T-helper 1 cell treated with Interleukin-12 subunit alpha and Interleukin-12 subunit beta and Interleukin-4 antibody, amounts not matched to agents 30 μg/mL and 1 μg/mL, for 36 hours (primary cell): ENCODE measurements at regions not wholly inside any gene's neighbourhood (a gene's known extent, or its start where the extent isn't known, plus 50 kb on each side); places are given as distances from the start of the nearest gene placed in this dataset.
"Not testable (repeated sequence)": the region's sequence is repeated elsewhere in the genome, so short reads cannot be mapped to it uniquely, and the experiment has no call there.

ENCODE experiments used
- H3K27ac Mint-ChIP-seq: one replicate; pipeline ENCODE4 v1.8.0; 2021; ENCODE audit warnings: mild to moderate bottlenecking, mixed read lengths
- H3K27me3 Mint-ChIP-seq: one replicate; pipeline ENCODE4 v1.8.0; 2021; ENCODE audit warnings: low read depth, mixed read lengths
- H3K36me3 Mint-ChIP-seq: one replicate; pipeline ENCODE4 v1.8.0; 2021; ENCODE audit warnings: low read depth, mixed read lengths
- H3K4me1 Mint-ChIP-seq: one replicate; pipeline ENCODE4 v1.8.0; 2021; ENCODE audit warnings: low read depth, mixed read lengths
- H3K4me3 Mint-ChIP-seq: one replicate; pipeline ENCODE4 v1.8.0; 2021; ENCODE audit warnings: mild to moderate bottlenecking, moderate library complexity, mixed read lengths
- H3K9me3 Mint-ChIP-seq: one replicate; pipeline ENCODE4 v1.8.0; 2021; ENCODE audit warnings: mixed read lengths

DNA sequence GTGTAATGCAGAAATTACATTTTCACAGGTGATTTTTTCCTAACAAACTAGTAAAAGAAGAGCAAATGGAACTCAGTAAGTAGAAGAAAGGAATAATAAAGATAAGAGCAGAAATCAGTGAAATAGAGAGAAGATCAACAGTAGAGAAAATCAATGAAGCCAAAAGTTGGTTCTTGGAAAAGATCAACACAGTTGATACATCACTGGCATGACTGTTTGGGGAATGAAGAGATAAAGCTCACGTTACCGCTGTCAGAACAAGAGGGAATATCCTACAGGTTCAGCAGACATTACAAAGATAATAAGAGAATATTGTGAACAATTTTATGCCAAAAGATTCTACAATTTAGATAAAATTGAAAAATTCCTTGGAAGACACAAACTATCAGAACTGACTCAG, 146.4 kb downstream of the ACTR3B start:
- Mint-ChIP-seq H3K4me1 (no peaks in the 10 kb centered on the region), H3K27me3 (no peaks in the 10 kb centered on the region), H3K27ac (no peak overlapping the region), H3K36me3 (no peaks in the 10 kb centered on the region), H3K4me3 (no peak overlapping the region), H3K9me3 (no peaks in the 10 kb centered on the region)

DNA sequence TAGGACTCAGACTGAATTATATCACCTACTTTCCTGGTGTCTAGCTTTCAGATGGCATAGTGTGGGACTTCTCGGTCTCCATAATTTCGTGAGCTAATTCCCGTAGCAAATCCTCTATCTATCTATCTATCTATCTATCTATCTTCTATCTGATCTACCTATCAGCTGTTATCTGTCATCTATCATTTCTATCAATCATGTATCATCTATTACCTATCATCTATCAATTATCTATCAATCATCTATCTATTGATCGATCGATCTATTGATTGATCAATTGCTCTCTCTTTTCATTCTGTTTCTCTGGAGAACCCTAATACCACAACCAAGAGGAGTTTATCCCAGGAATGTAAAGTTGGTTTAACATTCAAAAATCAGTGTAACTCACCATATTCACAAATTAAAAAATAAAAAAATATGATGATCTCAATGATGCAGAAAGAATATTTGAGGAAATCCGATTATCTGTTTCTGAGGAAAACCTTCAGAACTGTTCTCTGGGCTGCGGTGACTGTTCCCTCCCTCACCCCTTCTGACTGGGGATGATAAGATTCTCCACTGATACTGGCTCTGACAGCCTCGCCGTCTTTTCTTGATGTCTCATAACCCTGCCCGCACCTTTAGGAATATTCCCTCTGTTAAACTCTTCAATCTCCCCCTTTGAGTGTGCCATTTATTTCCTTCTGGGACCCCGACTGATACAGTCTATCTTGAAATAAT, 147.7 kb downstream of the ACTR3B start:
- H3K4me3 Mint-ChIP-seq: no peak overlapping the region
- no peaks in the 10 kb centered on the region for H3K27me3 Mint-ChIP-seq
- H3K27ac Mint-ChIP-seq: no peak overlapping the region
- H3K9me3 Mint-ChIP-seq: no peaks in the 10 kb centered on the region
- H3K4me1 Mint-ChIP-seq: no peaks in the 10 kb centered on the region
- no peaks in the 10 kb centered on the region for H3K36me3 Mint-ChIP-seq

DNA sequence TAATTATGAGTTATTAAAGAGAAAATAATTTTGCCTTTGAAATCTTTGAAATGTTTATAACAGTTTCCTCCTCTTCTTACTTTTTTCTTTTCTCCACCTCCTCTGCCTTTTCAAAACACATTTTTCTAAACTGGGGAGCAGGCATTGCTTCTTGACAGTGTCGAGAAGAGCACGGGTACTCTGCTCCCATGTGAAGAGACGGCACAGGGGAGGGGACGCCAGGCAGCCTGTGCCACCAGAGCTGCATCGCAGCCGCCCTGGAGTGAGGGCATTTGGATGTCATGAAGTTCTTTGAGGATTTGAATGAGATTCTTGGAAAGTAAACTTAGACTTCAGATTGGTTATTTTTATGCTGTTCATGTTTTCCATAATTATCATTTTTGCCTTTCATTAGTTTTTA, 149.7 kb downstream of the ACTR3B start:
- Mint-ChIP-seq H3K9me3 (no peaks in the 10 kb centered on the region), H3K36me3 (no peaks in the 10 kb centered on the region), H3K4me3 (no peak overlapping the region), H3K27me3 (no peaks in the 10 kb centered on the region), H3K4me1 (no peaks in the 10 kb centered on the region), H3K27ac (no peak overlapping the region)

DNA sequence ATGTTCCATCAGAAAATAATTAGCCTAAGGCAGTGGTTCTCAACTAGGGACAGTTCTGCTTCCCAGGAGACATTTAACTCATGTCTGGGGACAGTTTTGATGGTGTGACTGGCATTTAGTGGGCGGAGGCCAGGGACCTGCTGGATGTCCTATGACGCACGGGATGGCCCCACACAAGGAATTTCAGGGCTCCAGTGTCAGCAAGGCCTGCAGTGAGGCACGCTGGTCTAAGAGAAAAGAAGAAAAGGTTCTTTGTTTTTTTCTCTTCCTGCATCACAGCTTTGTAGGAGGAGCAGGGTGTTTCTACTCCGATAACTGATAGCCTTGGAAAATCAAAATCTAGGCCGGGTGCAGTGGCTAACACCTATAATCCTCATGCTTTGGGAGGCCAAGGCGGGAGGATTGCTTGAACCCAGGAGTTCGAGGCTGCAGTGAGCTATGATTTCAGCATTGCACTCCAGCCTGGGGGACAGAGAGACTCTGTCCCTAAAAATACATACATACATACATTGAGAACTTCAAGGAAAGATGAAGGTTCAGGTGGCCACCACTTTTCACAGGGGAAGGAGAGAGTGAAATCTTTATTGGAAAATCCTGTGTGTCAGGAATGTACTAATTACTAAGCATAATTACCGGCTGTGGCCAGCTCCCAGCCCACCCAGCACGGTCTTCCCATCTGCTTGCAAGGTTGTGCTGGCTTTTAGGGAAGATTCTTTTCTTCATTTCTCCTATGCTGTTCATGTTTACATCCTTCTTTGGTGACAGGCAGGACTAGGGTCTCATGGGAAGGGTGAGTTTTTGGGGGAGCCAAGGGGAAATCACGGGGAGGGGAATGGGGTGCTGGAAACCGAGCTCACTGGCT, 150.4 kb downstream of the ACTR3B start:
- Mint-ChIP-seq H3K4me1 (no peaks in the 10 kb centered on the region), H3K9me3 (no peaks in the 10 kb centered on the region), H3K36me3 (no peaks in the 10 kb centered on the region), H3K27me3 (no peaks in the 10 kb centered on the region), H3K27ac (no peak overlapping the region), H3K4me3 (no peak overlapping the region)

DNA sequence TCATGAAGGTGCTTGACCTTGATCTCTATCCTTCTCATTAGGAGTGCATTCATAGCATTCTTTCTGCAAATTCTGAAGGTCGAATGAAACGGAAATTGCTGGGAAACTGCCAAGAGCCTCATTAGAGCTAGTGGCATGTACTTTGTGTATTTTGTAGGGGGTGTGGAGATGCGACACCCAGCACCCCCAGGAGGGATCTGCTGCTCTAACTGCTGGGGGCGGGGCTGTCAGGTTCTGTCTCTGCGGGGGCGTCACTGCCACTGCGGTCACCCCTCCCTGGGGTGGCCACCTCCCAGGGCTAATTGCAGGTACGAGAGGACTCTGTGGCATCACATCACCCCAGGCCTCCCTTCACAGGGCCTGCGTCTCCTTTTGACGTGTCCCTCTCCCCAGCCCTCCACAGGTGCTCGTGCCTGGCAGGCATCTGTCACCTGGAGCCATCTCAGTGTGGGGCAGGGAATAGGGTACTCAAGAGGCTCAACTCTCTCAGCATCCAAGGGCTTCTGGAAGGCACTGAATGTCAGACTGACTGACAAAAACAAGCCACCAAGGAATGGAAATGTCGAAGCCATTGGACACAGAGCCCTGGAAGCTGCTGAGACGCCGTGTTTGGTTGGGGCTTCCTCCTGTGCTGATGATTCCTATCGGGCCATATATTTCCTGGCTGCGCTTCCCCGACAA, 151.1 kb downstream of the ACTR3B start:
- Mint-ChIP-seq H3K9me3 (no peaks in the 10 kb centered on the region), H3K27ac (no peak overlapping the region), H3K4me1 (no peaks in the 10 kb centered on the region), H3K4me3 (no peak overlapping the region), H3K27me3 (no peaks in the 10 kb centered on the region), H3K36me3 (no peaks in the 10 kb centered on the region)

DNA sequence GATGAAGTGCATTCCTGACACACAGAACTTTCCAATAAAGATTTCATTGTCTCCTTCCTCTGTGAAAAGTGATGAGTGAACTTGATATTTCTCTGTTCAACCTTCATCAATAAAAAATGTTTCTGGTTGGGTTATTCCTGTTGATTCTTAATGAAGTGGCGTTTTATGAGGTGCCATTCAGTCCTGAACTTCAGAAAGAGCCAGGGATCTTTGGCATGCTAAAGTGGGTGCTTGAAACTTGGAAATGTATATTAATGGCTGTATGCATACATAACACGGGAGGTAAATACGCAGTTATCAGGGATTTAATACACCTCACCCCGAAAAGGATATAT, 151.6 kb downstream of the ACTR3B start:
- H3K9me3 Mint-ChIP-seq: no peaks in the 10 kb centered on the region
- no peaks in the 10 kb centered on the region for H3K4me1 Mint-ChIP-seq
- H3K4me3 Mint-ChIP-seq: no peak overlapping the region
- no peaks in the 10 kb centered on the region for H3K36me3 Mint-ChIP-seq
- H3K27ac Mint-ChIP-seq: no peak overlapping the region
- H3K27me3 Mint-ChIP-seq: no peaks in the 10 kb centered on the region

DNA sequence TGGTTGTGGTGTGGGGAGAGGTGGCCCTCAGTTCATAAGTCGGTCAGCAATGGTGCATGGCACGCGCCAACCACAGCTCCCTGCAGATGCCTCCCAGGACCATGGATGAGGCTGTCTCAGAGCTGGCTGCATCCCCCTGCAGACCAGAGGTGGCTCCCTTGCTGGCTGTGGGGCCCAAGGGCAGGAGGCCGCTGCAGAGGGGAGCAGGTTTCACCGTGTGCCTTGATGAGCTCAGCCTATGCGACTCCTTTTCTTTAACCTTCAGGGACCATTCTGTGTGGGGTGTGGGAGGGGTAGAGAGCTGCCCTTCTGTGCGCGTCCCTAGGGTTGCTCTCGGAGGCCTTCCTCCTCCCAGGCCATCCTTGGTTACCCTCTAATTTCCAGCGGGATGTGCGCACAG, 152.4 kb downstream of the ACTR3B start:
- Mint-ChIP-seq H3K27me3 (no peaks in the 10 kb centered on the region), H3K27ac (no peak overlapping the region), H3K4me1 (no peaks in the 10 kb centered on the region), H3K4me3 (no peak overlapping the region), H3K9me3 (no peaks in the 10 kb centered on the region), H3K36me3 (no peaks in the 10 kb centered on the region)

DNA sequence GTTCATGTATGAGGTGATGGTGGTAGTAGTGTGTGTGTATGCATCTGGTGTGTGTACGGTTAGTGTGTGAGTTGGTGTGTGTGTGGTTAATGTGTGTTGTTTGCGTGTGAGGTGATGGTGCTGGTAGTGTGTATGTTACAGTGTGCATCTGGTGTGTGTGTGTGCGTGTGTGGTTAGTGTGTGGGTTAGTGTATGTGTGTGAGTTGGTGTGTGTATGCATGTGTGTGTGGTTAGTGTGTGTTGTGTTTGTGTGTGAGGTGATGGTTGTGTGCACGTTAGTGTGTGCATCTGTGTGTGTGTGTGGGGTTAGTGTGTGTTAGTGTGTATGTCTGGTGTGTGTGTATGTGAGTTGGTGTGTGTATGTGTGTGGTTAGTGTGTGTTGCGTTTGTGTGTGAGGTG, 153.0 kb downstream of the ACTR3B start:
- H3K27me3 Mint-ChIP-seq: no peaks in the 10 kb centered on the region

DNA sequence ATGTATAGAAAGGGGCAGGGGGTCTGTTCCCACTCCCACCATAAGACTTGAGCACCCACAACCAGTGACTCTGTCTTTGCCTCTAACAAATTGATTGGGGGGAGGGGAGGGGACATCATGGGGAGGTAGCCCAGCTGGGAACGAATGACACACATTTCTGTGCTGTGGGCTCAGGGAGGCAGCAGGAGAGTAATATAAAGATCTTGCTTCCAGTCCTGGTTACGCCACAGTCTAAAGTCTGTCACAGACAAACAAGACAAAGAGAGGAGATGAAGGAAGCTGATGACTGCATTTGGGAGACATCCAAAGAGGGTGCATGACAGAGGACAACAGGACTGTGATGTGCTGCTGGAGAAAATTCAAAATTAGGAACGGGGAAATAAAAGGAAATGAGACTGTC, 153.9 kb downstream of the ACTR3B start:
- no peak overlapping the region for H3K27ac Mint-ChIP-seq
- no peaks in the 10 kb centered on the region for H3K36me3 Mint-ChIP-seq
- H3K9me3 Mint-ChIP-seq: no peaks in the 10 kb centered on the region
- H3K4me1 Mint-ChIP-seq: no peaks in the 10 kb centered on the region
- H3K4me3 Mint-ChIP-seq: no peak overlapping the region
- no peaks in the 10 kb centered on the region for H3K27me3 Mint-ChIP-seq

More for the DNA sequence above, 153.0 kb downstream of the ACTR3B start:
- H3K36me3 Mint-ChIP-seq: no peaks in the 10 kb centered on the region
- no peaks in the 10 kb centered on the region for H3K4me1 Mint-ChIP-seq
- no peak overlapping the region for H3K4me3 Mint-ChIP-seq
- no peak overlapping the region for H3K27ac Mint-ChIP-seq
- H3K9me3 Mint-ChIP-seq: no peaks in the 10 kb centered on the region

DNA sequence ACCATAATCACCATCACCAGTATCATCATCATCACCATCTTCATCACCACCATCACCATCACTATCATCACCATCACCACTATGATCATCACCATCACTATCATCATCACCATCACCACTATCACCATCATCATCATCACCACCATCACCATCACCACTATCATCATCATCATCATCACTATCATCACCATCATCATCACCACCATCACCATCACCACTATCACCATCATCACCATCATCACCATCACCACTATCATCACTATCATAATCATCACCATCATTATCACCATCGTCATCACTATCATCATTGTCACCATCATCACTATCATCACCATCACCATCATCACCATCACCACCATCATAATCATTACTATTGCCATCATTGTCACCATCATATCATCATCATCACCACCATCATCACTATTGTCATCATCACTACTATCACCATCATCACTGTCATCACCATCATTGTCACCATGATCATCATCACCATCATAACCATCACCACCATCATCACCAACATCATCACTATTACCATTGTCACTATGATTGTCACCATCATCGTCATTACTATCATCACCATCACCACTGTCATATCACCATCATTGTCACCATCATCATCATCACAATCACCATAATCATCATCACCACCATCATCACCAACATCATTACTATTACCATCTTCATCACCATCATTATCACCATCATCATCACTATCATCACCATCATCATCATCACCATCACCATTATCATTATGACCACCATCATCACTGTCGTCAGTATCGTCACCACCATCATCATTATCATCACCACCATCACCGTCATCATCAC, 154.7 kb downstream of the ACTR3B start:
- H3K9me3 Mint-ChIP-seq: no peaks in the 10 kb centered on the region
- H3K4me1 Mint-ChIP-seq: no peaks in the 10 kb centered on the region
- no peak overlapping the region for H3K27ac Mint-ChIP-seq
- H3K36me3 Mint-ChIP-seq: no peaks in the 10 kb centered on the region
- no peak overlapping the region for H3K4me3 Mint-ChIP-seq
- H3K27me3 Mint-ChIP-seq: no peaks in the 10 kb centered on the region

DNA sequence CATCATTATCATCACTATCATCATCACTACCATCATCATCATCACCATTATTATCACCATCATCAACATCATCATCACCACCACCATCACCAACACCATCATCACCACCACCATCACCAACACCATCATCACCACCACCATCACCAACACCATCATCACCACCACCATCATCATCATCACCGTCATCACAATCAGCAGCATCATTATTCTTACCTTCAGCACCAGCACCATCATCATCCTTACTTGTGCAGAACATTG, 155.2 kb downstream of the ACTR3B start:
- H3K27me3 Mint-ChIP-seq, H3K4me3 Mint-ChIP-seq, H3K27ac Mint-ChIP-seq, H3K4me1 Mint-ChIP-seq, H3K9me3 Mint-ChIP-seq, H3K36me3 Mint-ChIP-seq: not testable (repeated sequence)

DNA sequence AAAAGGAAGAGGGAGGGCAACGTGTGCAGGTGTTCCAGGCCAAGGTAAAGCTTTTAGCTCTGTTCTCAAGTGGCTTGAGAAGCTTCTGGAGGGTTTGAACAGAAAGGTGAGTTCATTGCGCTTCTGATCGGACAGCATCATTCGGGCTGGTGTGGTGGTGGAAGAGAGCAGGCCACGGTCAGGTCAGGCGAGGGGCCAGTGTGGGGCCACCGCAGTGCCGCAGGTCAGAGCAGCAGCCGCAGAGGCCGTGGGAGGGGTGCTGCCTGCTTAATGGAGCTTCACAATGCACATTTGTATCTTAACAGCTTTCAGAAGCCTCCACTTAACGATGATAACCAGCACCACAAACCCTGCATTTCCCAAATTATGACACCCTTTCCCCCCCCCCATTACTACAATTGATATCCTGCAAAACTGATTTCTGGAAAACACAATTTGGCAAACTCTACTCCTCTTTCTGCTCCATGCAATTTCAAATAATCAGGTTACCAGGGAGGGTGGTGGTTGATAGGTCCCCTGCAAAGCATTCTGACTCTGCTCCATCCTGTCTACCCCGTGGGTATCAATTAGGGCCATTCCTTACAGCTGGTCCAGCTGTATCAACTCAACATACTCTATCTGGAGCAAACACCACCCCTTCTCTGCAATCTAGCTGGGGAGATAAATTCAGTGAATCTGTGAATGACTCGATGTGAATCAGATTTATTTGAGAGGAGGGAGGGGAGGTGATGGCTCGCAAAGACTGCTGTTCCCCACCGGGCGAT, 162.9 kb downstream of the ACTR3B start:
- H3K36me3 Mint-ChIP-seq: no peaks in the 10 kb centered on the region
- H3K27ac Mint-ChIP-seq: no peak overlapping the region
- H3K9me3 Mint-ChIP-seq: peaks cover 11% of the 10 kb centered on the region
- peaks cover 31% of the 10 kb centered on the region for H3K27me3 Mint-ChIP-seq
- no peak overlapping the region for H3K4me3 Mint-ChIP-seq
- no peaks in the 10 kb centered on the region for H3K4me1 Mint-ChIP-seq

DNA sequence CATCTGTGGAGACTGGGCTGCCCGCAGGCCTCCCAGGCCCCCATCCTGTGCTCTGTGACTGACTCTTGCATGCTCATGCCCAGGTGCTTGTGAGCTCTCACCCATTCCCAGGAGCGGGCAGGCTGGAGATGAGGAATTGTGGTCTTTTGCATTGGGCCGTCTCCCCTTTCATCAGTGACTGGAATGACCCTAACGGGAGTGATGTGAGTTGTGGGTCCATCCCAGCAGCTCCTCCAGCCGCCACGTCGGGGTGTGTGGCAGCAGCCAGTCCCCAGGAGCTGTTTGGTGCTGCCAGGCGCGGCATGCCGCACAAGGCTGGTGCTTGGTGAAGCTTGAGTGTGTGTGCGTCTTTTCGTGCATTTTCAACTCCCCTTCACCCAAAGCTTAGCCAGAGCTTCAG, 164.2 kb downstream of the ACTR3B start:
- Mint-ChIP-seq H3K4me1 (no peaks in the 10 kb centered on the region), H3K27me3 (peaks cover 31% of the 10 kb centered on the region), H3K27ac (no peak overlapping the region), H3K9me3 (peaks cover 11% of the 10 kb centered on the region), H3K36me3 (no peaks in the 10 kb centered on the region), H3K4me3 (no peak overlapping the region)

DNA sequence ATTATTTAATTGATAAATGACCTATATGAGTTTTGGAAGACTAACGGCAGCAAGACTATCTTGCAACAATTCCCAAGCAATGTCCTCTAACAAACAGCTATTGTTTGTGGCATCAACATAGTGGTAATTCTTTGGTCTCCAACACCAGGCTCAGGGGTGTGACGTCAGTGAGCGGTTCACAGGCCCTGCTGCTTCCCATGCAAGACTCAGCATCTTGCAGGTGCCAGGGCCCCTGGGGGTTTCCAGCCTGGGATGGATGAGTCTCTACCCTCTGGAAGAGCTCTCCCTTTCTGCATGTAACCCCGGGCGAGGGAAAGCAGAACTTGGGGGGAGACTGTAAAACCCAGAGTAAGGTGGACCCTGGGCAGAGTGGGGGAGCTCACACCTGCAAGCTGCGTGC, 164.7 kb downstream of the ACTR3B start:
- no peak overlapping the region for H3K27ac Mint-ChIP-seq
- no peaks in the 10 kb centered on the region for H3K4me1 Mint-ChIP-seq
- H3K4me3 Mint-ChIP-seq: no peak overlapping the region
- H3K9me3 Mint-ChIP-seq: peaks cover 11% of the 10 kb centered on the region
- peaks cover 31% of the 10 kb centered on the region for H3K27me3 Mint-ChIP-seq
- H3K36me3 Mint-ChIP-seq: no peaks in the 10 kb centered on the region
